Panc1 (cell line): ENCODE measurements at regions not wholly inside any gene's neighbourhood (a gene's known extent, or its start where the extent isn't known, plus 50 kb on each side); places are given as distances from the start of the nearest gene placed in this dataset.

Experiments
- CTCF ChIP-seq: fragments of 450-650 bp; IDR thresholded peaks from 2 replicates; pipeline ENCODE4 v1.5.1; 2017; ENCODE audit warnings: mild to moderate bottlenecking
- POLR2AphosphoS5 ChIP-seq: IDR thresholded peaks from 2 replicates; pipeline ENCODE4 v1.6.1; 2012; ENCODE audit warnings: mild to moderate bottlenecking, low read depth, low read length, moderate library complexity
- SIN3A ChIP-seq: IDR thresholded peaks from 2 replicates; pipeline ENCODE4 v1.6.1; 2012; ENCODE audit warnings: low read depth, mild to moderate bottlenecking, low read length, moderate library complexity, borderline replicate concordance; ENCODE audit not compliant: insufficient read depth
- TCF7L2 ChIP-seq: IDR thresholded peaks from 2 replicates; pipeline ENCODE4 v1.6.1; 2011; ENCODE audit warnings: mild to moderate bottlenecking, low read depth, low read length, inconsistent platforms
- TF ChIP-seq, protein P1 (sequence below), 2 experiments: IDR thresholded peaks; 2 replicates each; pipeline ENCODE4 v1.6.1; 2011 to 2012; ENCODE audit warnings: low read depth in 2 of 2, control low read depth in 1 of 2, low read length in 1 of 2, mild to moderate bottlenecking in 1 of 2, moderate library complexity in 1 of 2; ENCODE audit not compliant: insufficient read depth in 1 of 2

- no peak for TF ChIP-seq CTCF
- TF ChIP-seq POLR2AphosphoS5, result no peak
- TF ChIP-seq, protein P1, sequence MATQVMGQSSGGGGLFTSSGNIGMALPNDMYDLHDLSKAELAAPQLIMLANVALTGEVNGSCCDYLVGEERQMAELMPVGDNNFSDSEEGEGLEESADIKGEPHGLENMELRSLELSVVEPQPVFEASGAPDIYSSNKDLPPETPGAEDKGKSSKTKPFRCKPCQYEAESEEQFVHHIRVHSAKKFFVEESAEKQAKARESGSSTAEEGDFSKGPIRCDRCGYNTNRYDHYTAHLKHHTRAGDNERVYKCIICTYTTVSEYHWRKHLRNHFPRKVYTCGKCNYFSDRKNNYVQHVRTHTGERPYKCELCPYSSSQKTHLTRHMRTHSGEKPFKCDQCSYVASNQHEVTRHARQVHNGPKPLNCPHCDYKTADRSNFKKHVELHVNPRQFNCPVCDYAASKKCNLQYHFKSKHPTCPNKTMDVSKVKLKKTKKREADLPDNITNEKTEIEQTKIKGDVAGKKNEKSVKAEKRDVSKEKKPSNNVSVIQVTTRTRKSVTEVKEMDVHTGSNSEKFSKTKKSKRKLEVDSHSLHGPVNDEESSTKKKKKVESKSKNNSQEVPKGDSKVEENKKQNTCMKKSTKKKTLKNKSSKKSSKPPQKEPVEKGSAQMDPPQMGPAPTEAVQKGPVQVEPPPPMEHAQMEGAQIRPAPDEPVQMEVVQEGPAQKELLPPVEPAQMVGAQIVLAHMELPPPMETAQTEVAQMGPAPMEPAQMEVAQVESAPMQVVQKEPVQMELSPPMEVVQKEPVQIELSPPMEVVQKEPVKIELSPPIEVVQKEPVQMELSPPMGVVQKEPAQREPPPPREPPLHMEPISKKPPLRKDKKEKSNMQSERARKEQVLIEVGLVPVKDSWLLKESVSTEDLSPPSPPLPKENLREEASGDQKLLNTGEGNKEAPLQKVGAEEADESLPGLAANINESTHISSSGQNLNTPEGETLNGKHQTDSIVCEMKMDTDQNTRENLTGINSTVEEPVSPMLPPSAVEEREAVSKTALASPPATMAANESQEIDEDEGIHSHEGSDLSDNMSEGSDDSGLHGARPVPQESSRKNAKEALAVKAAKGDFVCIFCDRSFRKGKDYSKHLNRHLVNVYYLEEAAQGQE (IDR thresholded peaks at IDR 0.05; ENCODE audit: insufficient read depth in 1 of 2, low read depth in 2 of 2, low read length in 1 of 2), result no peak
- TF ChIP-seq TCF7L2, result no peak
- no peak for TF ChIP-seq SIN3A
Measured at GRCh38 chr12:105946493-105946901, 192.3 kb downstream of the NUAK1 start.
